GM12891 (cell line): ENCODE measurements at regions not wholly inside any gene's neighbourhood (a gene's known extent, or its start where the extent isn't known, plus 50 kb on each side); places are given as distances from the start of the nearest gene placed in this dataset.

Source experiments
- PAX5 ChIP-seq: IDR thresholded peaks from 2 replicates; pipeline ENCODE4 v1.6.1; 2011; ENCODE audit warnings: low read length, moderate library complexity, mild to moderate bottlenecking; ENCODE audit not compliant: insufficient read depth, severe bottlenecking
- POLR2A ChIP-seq: IDR thresholded peaks from 2 replicates; pipeline ENCODE4 v1.6.1; 2011; ENCODE audit warnings: low read depth, low read length, control low read depth
- POLR2AphosphoS5 ChIP-seq: IDR thresholded peaks from 2 replicates; pipeline ENCODE4 v1.6.1; 2011; ENCODE audit warnings: low read depth, low read length, control low read depth
- POU2F2 ChIP-seq: IDR thresholded peaks from 2 replicates; pipeline ENCODE4 v1.6.1; 2011; ENCODE audit warnings: low read depth, mild to moderate bottlenecking, control low read depth, low read length, moderate library complexity
- SPI1 ChIP-seq: IDR thresholded peaks from 2 replicates; pipeline ENCODE4 v1.6.1; 2011; ENCODE audit warnings: low read depth, low read length, control low read depth
- TAF1 ChIP-seq: IDR thresholded peaks from 2 replicates; pipeline ENCODE4 v1.6.1; 2011; ENCODE audit warnings: low read depth, low read length, control low read depth

- TF ChIP-seq TAF1 (no peak), POLR2AphosphoS5 (no peak), POLR2A (no peak), POU2F2 (no peak), SPI1 (no peak), PAX5 (no peak)
These were observed 255.7 kb downstream of the TMEM47 start for GRCh38 chrX:34401411-34401810.
